Right renal cortex interstitium (tissue), 3 donors: ENCODE measurements at regions not wholly inside any gene's neighbourhood (a gene's known extent, or its start where the extent isn't known, plus 50 kb on each side); places are given as distances from the start of the nearest gene placed in this dataset.
"Not testable (repeated sequence)": the region's sequence is repeated elsewhere in the genome, so short reads cannot be mapped to it uniquely, and the experiment has no call there.

Experiments
- DNase-seq, 3 donors: peaks; one replicate each; pipeline ENCODE4 v3.0.0-alpha.2; 2013; ENCODE audit warnings: low read depth in 3 of 3, low spot score in 2 of 3

- DNase-seq: no peak
Measured at GRCh38 chr15:72872066-72872845, 88.7 kb upstream of the ADPGK start.

GRCh38 chr15:72866866-72867616 is 83.5 kb upstream of the ADPGK start:
- no peak for DNase-seq

- DNase-seq: no peak
Measured at GRCh38 chr15:72866182-72866581, 82.6 kb upstream of the ADPGK start.

GRCh38 chr15:72865486-72865885 is 81.9 kb upstream of the ADPGK start:
- no peak for DNase-seq

- no peak for DNase-seq
Measured at GRCh38 chr15:72864681-72865080, 81.1 kb upstream of the ADPGK start.

GRCh38 chr15:72861354-72861910 is 77.9 kb upstream of the ADPGK start:
- DNase-seq: no peak

GRCh38 chr15:72859757-72860145 is 76.2 kb upstream of the ADPGK start:
- DNase-seq: no peak

GRCh38 chr15:72859017-72859756 is 75.6 kb upstream of the ADPGK start:
- DNase-seq: no peak

GRCh38 chr15:72858205-72858604 is 74.6 kb upstream of the ADPGK start:
- DNase-seq: no peak

- no peak for DNase-seq
Measured at GRCh38 chr15:72857331-72858063, 73.9 kb upstream of the ADPGK start.

- DNase-seq: no peak
Measured at GRCh38 chr15:72856549-72857040, 73.0 kb upstream of the ADPGK start.

- DNase-seq: no peak
Measured at GRCh38 chr15:72855791-72856190, 72.2 kb upstream of the ADPGK start.

- DNase-seq: no peak
Measured at GRCh38 chr15:72852273-72852672, 68.7 kb upstream of the ADPGK start.

- DNase-seq: no peak
Measured at GRCh38 chr15:72851586-72851985, 68.0 kb upstream of the ADPGK start.

GRCh38 chr15:72850833-72851232 is 67.3 kb upstream of the ADPGK start:
- no peak for DNase-seq

GRCh38 chr15:72847806-72848205 is 64.2 kb upstream of the ADPGK start:
- no peak for DNase-seq

GRCh38 chr15:72847033-72847432 is 63.5 kb upstream of the ADPGK start:
- DNase-seq: no peak

- DNase-seq: no peak
Measured at GRCh38 chr15:72845981-72846383, 62.4 kb upstream of the ADPGK start.

GRCh38 chr15:72844067-72844466 is 60.5 kb upstream of the ADPGK start:
- no peak for DNase-seq

- DNase-seq: not testable (repeated sequence)
Measured at GRCh38 chr15:72843340-72843739, 59.8 kb upstream of the ADPGK start.
